ENCODE measurements at regions not wholly inside any gene's neighbourhood (a gene's known extent, or its start where the extent isn't known, plus 50 kb on each side); places are given as distances from the start of the nearest gene placed in this dataset.

DNA sequence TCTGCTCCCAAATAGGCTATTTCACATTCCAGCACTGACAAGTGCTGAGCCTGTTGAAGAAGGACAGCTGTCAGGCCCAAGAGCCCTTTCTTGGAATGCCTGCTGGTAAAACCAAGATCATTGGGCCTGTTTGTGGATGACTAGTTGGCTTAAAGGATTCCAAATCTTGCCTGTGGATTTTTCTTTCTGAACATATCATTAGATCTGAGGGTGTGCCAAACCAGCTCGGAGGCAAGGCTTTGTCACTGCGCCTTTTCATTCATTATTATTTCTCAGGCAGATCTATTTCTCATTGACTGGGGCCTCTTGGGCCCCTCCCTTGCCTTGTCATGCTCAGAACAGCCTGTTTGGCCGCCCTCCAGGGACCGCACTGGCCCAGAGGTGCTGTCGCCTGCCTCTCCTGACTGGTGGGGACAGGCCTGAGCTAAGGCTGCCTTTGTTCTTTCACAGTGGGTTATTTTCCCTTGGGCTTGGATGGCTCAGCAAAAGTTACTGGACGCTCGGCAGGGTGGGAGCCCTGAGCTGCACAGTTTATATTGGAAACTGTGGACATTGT is 222.7 kb upstream of the SESN3 start:
- ATAC-seq, result no peak
- no peaks in the 10 kb centered on the region for H3K27me3 ChIP-seq (ENCODE audit: control insufficient read depth, insufficient read depth, low read length)

DNA sequence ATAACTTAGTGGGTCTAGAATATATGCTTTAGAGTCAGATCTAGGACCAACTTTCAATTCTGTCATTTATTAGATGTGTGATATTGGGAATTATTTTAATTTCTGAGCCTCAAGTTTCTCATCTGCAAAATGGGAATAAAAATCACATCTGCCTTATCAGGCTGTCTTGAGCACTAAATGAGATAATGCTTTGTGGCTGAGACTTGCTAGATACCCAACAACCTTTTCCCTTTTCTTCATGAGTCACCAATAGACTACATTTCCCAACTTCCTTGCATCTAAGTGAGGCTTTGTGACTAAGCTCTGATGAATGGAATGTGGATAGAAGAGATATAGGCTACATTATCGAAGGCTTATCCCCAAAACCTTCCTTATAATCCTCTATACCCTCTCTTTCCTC is 220.7 kb upstream of the SESN3 start:
- ChIA-PET CTCF (no interaction called here), POLR2A (no interaction called here)
- H3K4me1 ChIP-seq (ENCODE audit: control insufficient read depth, insufficient read depth, low read length), result no peaks in the 10 kb centered on the region
- TF ChIP-seq, protein P1, sequence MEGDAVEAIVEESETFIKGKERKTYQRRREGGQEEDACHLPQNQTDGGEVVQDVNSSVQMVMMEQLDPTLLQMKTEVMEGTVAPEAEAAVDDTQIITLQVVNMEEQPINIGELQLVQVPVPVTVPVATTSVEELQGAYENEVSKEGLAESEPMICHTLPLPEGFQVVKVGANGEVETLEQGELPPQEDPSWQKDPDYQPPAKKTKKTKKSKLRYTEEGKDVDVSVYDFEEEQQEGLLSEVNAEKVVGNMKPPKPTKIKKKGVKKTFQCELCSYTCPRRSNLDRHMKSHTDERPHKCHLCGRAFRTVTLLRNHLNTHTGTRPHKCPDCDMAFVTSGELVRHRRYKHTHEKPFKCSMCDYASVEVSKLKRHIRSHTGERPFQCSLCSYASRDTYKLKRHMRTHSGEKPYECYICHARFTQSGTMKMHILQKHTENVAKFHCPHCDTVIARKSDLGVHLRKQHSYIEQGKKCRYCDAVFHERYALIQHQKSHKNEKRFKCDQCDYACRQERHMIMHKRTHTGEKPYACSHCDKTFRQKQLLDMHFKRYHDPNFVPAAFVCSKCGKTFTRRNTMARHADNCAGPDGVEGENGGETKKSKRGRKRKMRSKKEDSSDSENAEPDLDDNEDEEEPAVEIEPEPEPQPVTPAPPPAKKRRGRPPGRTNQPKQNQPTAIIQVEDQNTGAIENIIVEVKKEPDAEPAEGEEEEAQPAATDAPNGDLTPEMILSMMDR (IDR thresholded peaks at IDR 0.05), result no peak
- TF ChIP-seq TCF7L2 (IDR thresholded peaks at IDR 0.05; ENCODE audit: low read depth, low read length) (no peak), POLR2AphosphoS5 (IDR thresholded peaks at IDR 0.05; ENCODE audit: low read depth, low read length) (no peak), SIN3A (IDR thresholded peaks at IDR 0.05; ENCODE audit: borderline replicate concordance, insufficient read depth, low read depth, low read length) (no peak)
- TF ChIP-seq, protein P2, sequence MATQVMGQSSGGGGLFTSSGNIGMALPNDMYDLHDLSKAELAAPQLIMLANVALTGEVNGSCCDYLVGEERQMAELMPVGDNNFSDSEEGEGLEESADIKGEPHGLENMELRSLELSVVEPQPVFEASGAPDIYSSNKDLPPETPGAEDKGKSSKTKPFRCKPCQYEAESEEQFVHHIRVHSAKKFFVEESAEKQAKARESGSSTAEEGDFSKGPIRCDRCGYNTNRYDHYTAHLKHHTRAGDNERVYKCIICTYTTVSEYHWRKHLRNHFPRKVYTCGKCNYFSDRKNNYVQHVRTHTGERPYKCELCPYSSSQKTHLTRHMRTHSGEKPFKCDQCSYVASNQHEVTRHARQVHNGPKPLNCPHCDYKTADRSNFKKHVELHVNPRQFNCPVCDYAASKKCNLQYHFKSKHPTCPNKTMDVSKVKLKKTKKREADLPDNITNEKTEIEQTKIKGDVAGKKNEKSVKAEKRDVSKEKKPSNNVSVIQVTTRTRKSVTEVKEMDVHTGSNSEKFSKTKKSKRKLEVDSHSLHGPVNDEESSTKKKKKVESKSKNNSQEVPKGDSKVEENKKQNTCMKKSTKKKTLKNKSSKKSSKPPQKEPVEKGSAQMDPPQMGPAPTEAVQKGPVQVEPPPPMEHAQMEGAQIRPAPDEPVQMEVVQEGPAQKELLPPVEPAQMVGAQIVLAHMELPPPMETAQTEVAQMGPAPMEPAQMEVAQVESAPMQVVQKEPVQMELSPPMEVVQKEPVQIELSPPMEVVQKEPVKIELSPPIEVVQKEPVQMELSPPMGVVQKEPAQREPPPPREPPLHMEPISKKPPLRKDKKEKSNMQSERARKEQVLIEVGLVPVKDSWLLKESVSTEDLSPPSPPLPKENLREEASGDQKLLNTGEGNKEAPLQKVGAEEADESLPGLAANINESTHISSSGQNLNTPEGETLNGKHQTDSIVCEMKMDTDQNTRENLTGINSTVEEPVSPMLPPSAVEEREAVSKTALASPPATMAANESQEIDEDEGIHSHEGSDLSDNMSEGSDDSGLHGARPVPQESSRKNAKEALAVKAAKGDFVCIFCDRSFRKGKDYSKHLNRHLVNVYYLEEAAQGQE (IDR thresholded peaks at IDR 0.05; ENCODE audit: insufficient read depth in 1 of 2, low read depth in 2 of 2, low read length in 1 of 2), result no peak
- no peak overlapping the region for H3K27ac ChIP-seq (ENCODE audit: low read length)
- in situ Hi-C loops (cut with HindIII; ENCODE audit: low pct_unique_long_range_greater_than_20kb, low sequenced_read_pairs) (no loop called here), intact Hi-C loops (cut with micrococcal nuclease; ENCODE audit: unreplicated experiment) (no loop called here)
- DNase-seq (ENCODE audit: low read depth, low spot score), result no peak
- no peaks in the 10 kb centered on the region for H3K36me3 ChIP-seq (ENCODE audit: control insufficient read depth, insufficient read depth, low read length)
- no TSS peak for BruUV-seq (replicated peaks)
- no peaks in the 10 kb centered on the region for H3K9me3 ChIP-seq (ENCODE audit: control insufficient read depth, insufficient read depth, low read depth, low read length)
- ATAC-seq, result no peak
- H3K4me3 ChIP-seq (ENCODE audit: low read depth in 2 of 2, low read length in 2 of 2), result no peak overlapping the region
- no peaks in the 10 kb centered on the region for H3K27me3 ChIP-seq (ENCODE audit: control insufficient read depth, insufficient read depth, low read length)

More for the DNA sequence above, 222.7 kb upstream of the SESN3 start:
- no TSS peak for BruUV-seq (replicated peaks)
- DNase-seq (ENCODE audit: low read depth, low spot score), result no peak
- Histone ChIP-seq H3K4me3 (ENCODE audit: low read depth in 2 of 2, low read length in 2 of 2) (no peak overlapping the region), H3K27ac (ENCODE audit: low read length) (no peak overlapping the region), H3K9me3 (ENCODE audit: control insufficient read depth, insufficient read depth, low read depth, low read length) (no peaks in the 10 kb centered on the region), H3K36me3 (ENCODE audit: control insufficient read depth, insufficient read depth, low read length) (no peaks in the 10 kb centered on the region), H3K4me1 (ENCODE audit: control insufficient read depth, insufficient read depth, low read length) (no peaks in the 10 kb centered on the region)
- TF ChIP-seq TCF7L2 (IDR thresholded peaks at IDR 0.05; ENCODE audit: low read depth, low read length) (no peak), SIN3A (IDR thresholded peaks at IDR 0.05; ENCODE audit: borderline replicate concordance, insufficient read depth, low read depth, low read length) (no peak), POLR2AphosphoS5 (IDR thresholded peaks at IDR 0.05; ENCODE audit: low read depth, low read length) (no peak)
- TF ChIP-seq, protein P1 (IDR thresholded peaks at IDR 0.05), result no peak
- TF ChIP-seq, protein P2 (IDR thresholded peaks at IDR 0.05; ENCODE audit: insufficient read depth in 1 of 2, low read depth in 2 of 2, low read length in 1 of 2), result no peak
- POLR2A ChIA-PET, result no interaction called here
- in situ Hi-C loops (cut with HindIII; ENCODE audit: low pct_unique_long_range_greater_than_20kb, low sequenced_read_pairs), result no loop called here
- CTCF ChIA-PET, result no interaction called here
- intact Hi-C loops (cut with micrococcal nuclease; ENCODE audit: unreplicated experiment), result no loop called here

Measured in Panc1 (cell line).